Body of pancreas (tissue), 4 donors: ENCODE measurements at regions not wholly inside any gene's neighbourhood (a gene's known extent, or its start where the extent isn't known, plus 50 kb on each side); places are given as distances from the start of the nearest gene placed in this dataset.

ENCODE experiments used
- POLR2A ChIP-seq, 3 donors: fragments of 450-650 bp; IDR thresholded peaks; one replicate each; pipeline ENCODE4 v1.6.1; 2016; ENCODE audit warnings: antibody characterized with exemption in 3 of 3, mild to moderate bottlenecking in 2 of 3
- TF ChIP-seq, protein P1 (sequence below), 7 experiments: fragments of 450-650 bp in 4 of 7; fragments of 200-600 bp in 3 of 7; sonication (generic) in 3 of 7; IDR thresholded peaks; one replicate each; pipeline ENCODE4 v1.5.1; 2016 to 2019; ENCODE audit warnings: antibody characterized with exemption in 7 of 7

DNA sequence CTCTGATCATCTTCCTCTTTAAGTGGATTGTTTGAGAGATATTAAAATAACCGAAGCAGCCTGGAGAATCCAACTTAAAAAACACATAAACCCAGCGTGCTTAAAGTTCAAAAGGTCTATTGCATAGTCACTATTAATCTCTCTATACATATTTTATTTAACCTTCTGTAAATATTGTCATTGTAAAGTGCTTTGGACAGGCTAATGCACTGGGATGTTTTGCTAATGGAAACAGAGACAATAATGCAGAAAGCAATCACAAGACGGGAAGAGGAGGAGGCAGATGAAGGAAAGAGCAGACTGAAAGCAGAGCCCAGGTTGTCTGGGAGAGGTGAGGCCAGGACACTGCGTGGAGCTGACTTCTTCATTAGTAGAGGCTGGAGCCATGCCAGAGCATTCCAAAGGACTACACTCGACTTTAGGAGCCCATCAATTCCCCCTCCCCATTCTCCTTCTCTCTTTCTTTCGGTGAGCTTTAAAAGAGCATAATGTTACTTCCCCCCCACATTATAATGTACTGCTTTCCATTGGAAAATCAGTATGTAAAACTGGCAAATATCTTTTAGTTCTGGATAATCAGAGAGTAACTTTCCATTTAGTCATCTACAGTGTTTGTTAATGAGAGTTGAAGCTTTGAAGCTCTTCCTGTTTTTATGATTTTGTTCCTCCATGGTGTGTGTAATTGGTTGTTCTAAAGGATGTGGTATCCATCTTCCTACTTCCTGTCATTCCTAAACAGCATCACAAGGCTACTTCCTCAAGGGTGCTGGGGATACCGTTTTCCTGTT lies 307.3 kb upstream of the MPDZ start:
- TF ChIP-seq POLR2A (IDR thresholded peaks at IDR 0.05) = no peak
- TF ChIP-seq, protein P1, sequence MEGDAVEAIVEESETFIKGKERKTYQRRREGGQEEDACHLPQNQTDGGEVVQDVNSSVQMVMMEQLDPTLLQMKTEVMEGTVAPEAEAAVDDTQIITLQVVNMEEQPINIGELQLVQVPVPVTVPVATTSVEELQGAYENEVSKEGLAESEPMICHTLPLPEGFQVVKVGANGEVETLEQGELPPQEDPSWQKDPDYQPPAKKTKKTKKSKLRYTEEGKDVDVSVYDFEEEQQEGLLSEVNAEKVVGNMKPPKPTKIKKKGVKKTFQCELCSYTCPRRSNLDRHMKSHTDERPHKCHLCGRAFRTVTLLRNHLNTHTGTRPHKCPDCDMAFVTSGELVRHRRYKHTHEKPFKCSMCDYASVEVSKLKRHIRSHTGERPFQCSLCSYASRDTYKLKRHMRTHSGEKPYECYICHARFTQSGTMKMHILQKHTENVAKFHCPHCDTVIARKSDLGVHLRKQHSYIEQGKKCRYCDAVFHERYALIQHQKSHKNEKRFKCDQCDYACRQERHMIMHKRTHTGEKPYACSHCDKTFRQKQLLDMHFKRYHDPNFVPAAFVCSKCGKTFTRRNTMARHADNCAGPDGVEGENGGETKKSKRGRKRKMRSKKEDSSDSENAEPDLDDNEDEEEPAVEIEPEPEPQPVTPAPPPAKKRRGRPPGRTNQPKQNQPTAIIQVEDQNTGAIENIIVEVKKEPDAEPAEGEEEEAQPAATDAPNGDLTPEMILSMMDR (IDR thresholded peaks at IDR 0.05) = no peak
